PC-3 (cell line): ENCODE measurements at regions not wholly inside any gene's neighbourhood (a gene's known extent, or its start where the extent isn't known, plus 50 kb on each side); places are given as distances from the start of the nearest gene placed in this dataset.

Experiments used
- CTCF ChIP-seq: fragments of 300-600 bp; sonication (generic); conservative IDR thresholded peaks from 2 replicates; pipeline ENCODE4 v1.5.1; 2017; ENCODE audit warnings: antibody characterized with exemption, low read depth, mild to moderate bottlenecking, low read length
- EZH2 ChIP-seq: fragments of 300-600 bp; sonication (generic); IDR thresholded peaks from one replicate; pipeline ENCODE4 v1.6.1; 2017; ENCODE audit warnings: antibody characterized with exemption, mild to moderate bottlenecking, low read length; ENCODE audit not compliant: unreplicated experiment
- EZH2phosphoT487 ChIP-seq: fragments of 300-600 bp; sonication (generic); IDR thresholded peaks from 2 replicates; pipeline ENCODE4 v1.6.1; 2018; ENCODE audit warnings: mild to moderate bottlenecking, antibody characterized with exemption, low read length, borderline replicate concordance

GRCh38 chr18:73381699-73382036 is 513.9 kb upstream of the NETO1 start:
- TF ChIP-seq CTCF: no peak
- no peak for TF ChIP-seq EZH2
- no peak for TF ChIP-seq EZH2phosphoT487
